ENCODE measurements at regions not wholly inside any gene's neighbourhood (a gene's known extent, or its start where the extent isn't known, plus 50 kb on each side); places are given as distances from the start of the nearest gene placed in this dataset.

GRCh38 chr20:12596863-12597262, 411.9 kb upstream of the SPTLC3 start:
- ChIA-PET CTCF (no interaction called here), POLR2A (no interaction called here)
- Histone ChIP-seq H3K4me1 (ENCODE audit: control insufficient read depth, extremely low read depth, insufficient read depth, low read length) (no peaks in the 10 kb centered on the region), H2AFZ (ENCODE audit: low read depth, low read length) (no peak overlapping the region), H3K27ac (ENCODE audit: insufficient read depth, low read depth, low read length) (no peak overlapping the region), H3K9me1 (replicated peaks; ENCODE audit: control insufficient read depth, extremely low read depth, insufficient read depth, low read length) (no peaks in the 10 kb centered on the region), H3K79me2 (ENCODE audit: control insufficient read depth, insufficient read depth, low read length) (no peaks in the 10 kb centered on the region), H3K4me3 (replicated peaks in 1 of 3; ENCODE audit: insufficient read depth in 1 of 3, low read depth in 1 of 3, low read length in 3 of 3) (no peak overlapping the region), H4K20me1 (replicated peaks; ENCODE audit: control insufficient read depth, extremely low read depth, insufficient read depth, low read length) (no peaks in the 10 kb centered on the region), H3K9me3 (replicated peaks; ENCODE audit: control insufficient read depth, insufficient read depth, low read length) (peaks cover 5% of the 10 kb centered on the region), H3K27me3 (ENCODE audit: control insufficient read depth in 2 of 2, insufficient read depth in 2 of 2, low read length in 2 of 2) (no peaks in the 10 kb centered on the region), H3K36me3 (ENCODE audit: control insufficient read depth in 2 of 2, extremely low read depth in 1 of 2, insufficient read depth in 2 of 2, low read length in 2 of 2) (no peaks in the 10 kb centered on the region), H3K9ac (replicated peaks; ENCODE audit: extremely low read depth, insufficient read depth, low read length) (no peak overlapping the region), H3K4me2 (ENCODE audit: insufficient read depth, low read length) (no peak overlapping the region)
- dilution Hi-C loops (cut with MboI; ENCODE audit: extremely low pct_ligation_motif_present, low sequenced_read_pairs): no loop called here
- BruUV-seq (replicated peaks): no TSS peak
- DNase-seq (ENCODE audit: low read depth, low spot score): no peak
- intact Hi-C loops (cut with micrococcal nuclease): no loop called here
- TF ChIP-seq POLR2AphosphoS5 (IDR thresholded peaks at IDR 0.05; ENCODE audit: insufficient read depth, low read depth, low read length) (no peak), GATA2 (IDR thresholded peaks at IDR 0.05; ENCODE audit: insufficient read depth, insufficient read length, low read depth, low read length) (no peak)
- FAIRE-seq: no peak

GRCh38 chr20:12597551-12597950, 411.2 kb upstream of the SPTLC3 start:
- ChIA-PET CTCF (no interaction called here), POLR2A (no interaction called here)
- Histone ChIP-seq H3K4me1 (ENCODE audit: control insufficient read depth, extremely low read depth, insufficient read depth, low read length) (no peaks in the 10 kb centered on the region), H3K27ac (ENCODE audit: insufficient read depth, low read depth, low read length) (no peak overlapping the region), H3K4me2 (ENCODE audit: insufficient read depth, low read length) (no peak overlapping the region), H3K9me1 (replicated peaks; ENCODE audit: control insufficient read depth, extremely low read depth, insufficient read depth, low read length) (no peaks in the 10 kb centered on the region), H3K9me3 (replicated peaks; ENCODE audit: control insufficient read depth, insufficient read depth, low read length) (peaks cover 5% of the 10 kb centered on the region), H3K9ac (replicated peaks; ENCODE audit: extremely low read depth, insufficient read depth, low read length) (no peak overlapping the region), H3K27me3 (ENCODE audit: control insufficient read depth in 2 of 2, insufficient read depth in 2 of 2, low read length in 2 of 2) (no peaks in the 10 kb centered on the region), H3K79me2 (ENCODE audit: control insufficient read depth, insufficient read depth, low read length) (no peaks in the 10 kb centered on the region), H3K4me3 (replicated peaks in 1 of 3; ENCODE audit: insufficient read depth in 1 of 3, low read depth in 1 of 3, low read length in 3 of 3) (no peak overlapping the region), H4K20me1 (replicated peaks; ENCODE audit: control insufficient read depth, extremely low read depth, insufficient read depth, low read length) (no peaks in the 10 kb centered on the region), H2AFZ (ENCODE audit: low read depth, low read length) (no peak overlapping the region), H3K36me3 (ENCODE audit: control insufficient read depth in 2 of 2, extremely low read depth in 1 of 2, insufficient read depth in 2 of 2, low read length in 2 of 2) (no peaks in the 10 kb centered on the region)
- no peak for DNase-seq (ENCODE audit: low read depth, low spot score)
- intact Hi-C loops (cut with micrococcal nuclease) (no loop called here), dilution Hi-C loops (cut with MboI; ENCODE audit: extremely low pct_ligation_motif_present, low sequenced_read_pairs) (no loop called here)
- FAIRE-seq: no peak
- TF ChIP-seq MYC (IDR thresholded peaks at IDR 0.05; ENCODE audit: low read depth, low read length) (no peak), GATA2 (IDR thresholded peaks at IDR 0.05; ENCODE audit: insufficient read depth, insufficient read length, low read depth, low read length) (no peak), POLR2AphosphoS5 (IDR thresholded peaks at IDR 0.05; ENCODE audit: insufficient read depth, low read depth, low read length) (no peak), EZH2 (IDR thresholded peaks at IDR 0.05; ENCODE audit: borderline replicate concordance, low read depth, low read length, severe bottlenecking) (no peak), FOS (IDR thresholded peaks at IDR 0.05; ENCODE audit: borderline replicate concordance, insufficient read depth, low read length) (no peak), CTCF (IDR thresholded peaks at IDR 0.05; ENCODE audit: extremely low read depth in 1 of 2, insufficient read depth in 1 of 2, low read depth in 1 of 2, low read length in 2 of 2) (no peak)
- no TSS peak for BruUV-seq (replicated peaks)
